WI38 (cell line): ENCODE measurements at regions not wholly inside any gene's neighbourhood (a gene's known extent, or its start where the extent isn't known, plus 50 kb on each side); places are given as distances from the start of the nearest gene placed in this dataset.

Experiments used
- H3K4me3 ChIP-seq: 2 replicates; pipeline ENCODE4 v1.5.1; 2011; ENCODE audit warnings: low read depth, mild to moderate bottlenecking, control low read depth, low read length
- TF ChIP-seq, protein P1 (sequence below): IDR thresholded peaks from 2 replicates; pipeline ENCODE4 v1.5.1; 2012; ENCODE audit warnings: low read depth, mild to moderate bottlenecking, control low read depth, low read length

DNA sequence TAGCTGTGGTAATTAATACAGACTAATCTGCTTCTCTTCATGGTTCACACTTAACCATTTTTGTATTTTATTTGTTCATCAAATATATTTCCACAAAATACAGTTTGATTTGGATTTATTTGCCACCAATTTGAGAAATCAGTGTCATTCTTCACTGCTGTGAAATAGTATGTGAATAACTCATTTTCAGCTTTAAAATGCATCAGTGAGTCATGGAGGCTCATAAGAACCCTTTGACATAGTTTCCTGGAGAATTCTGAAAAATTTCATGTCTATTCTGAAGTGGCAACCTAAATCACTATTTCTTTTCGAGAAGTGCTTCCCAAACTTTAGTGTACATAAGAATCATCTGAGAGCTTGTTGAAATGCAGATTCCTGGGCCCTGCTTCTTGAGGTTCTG, 1026.7 kb upstream of the ACVR2A start:
- TF ChIP-seq, protein P1, sequence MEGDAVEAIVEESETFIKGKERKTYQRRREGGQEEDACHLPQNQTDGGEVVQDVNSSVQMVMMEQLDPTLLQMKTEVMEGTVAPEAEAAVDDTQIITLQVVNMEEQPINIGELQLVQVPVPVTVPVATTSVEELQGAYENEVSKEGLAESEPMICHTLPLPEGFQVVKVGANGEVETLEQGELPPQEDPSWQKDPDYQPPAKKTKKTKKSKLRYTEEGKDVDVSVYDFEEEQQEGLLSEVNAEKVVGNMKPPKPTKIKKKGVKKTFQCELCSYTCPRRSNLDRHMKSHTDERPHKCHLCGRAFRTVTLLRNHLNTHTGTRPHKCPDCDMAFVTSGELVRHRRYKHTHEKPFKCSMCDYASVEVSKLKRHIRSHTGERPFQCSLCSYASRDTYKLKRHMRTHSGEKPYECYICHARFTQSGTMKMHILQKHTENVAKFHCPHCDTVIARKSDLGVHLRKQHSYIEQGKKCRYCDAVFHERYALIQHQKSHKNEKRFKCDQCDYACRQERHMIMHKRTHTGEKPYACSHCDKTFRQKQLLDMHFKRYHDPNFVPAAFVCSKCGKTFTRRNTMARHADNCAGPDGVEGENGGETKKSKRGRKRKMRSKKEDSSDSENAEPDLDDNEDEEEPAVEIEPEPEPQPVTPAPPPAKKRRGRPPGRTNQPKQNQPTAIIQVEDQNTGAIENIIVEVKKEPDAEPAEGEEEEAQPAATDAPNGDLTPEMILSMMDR, result no peak
- H3K4me3 ChIP-seq, result no peak overlapping the region

- H3K4me3 ChIP-seq, result no peak overlapping the region
- TF ChIP-seq, protein P1, result no peak
Observed at GRCh38 chr2:146817613-146818012, 1027.2 kb upstream of the ACVR2A start.

GRCh38 chr2:146814971-146815370, 1029.9 kb upstream of the ACVR2A start:
- TF ChIP-seq, protein P1, result no peak
- H3K4me3 ChIP-seq, result no peak overlapping the region

GRCh38 chr2:146807568-146808168, 1037.2 kb upstream of the ACVR2A start:
- TF ChIP-seq, protein P1, result no peak
- no peak overlapping the region for H3K4me3 ChIP-seq

DNA sequence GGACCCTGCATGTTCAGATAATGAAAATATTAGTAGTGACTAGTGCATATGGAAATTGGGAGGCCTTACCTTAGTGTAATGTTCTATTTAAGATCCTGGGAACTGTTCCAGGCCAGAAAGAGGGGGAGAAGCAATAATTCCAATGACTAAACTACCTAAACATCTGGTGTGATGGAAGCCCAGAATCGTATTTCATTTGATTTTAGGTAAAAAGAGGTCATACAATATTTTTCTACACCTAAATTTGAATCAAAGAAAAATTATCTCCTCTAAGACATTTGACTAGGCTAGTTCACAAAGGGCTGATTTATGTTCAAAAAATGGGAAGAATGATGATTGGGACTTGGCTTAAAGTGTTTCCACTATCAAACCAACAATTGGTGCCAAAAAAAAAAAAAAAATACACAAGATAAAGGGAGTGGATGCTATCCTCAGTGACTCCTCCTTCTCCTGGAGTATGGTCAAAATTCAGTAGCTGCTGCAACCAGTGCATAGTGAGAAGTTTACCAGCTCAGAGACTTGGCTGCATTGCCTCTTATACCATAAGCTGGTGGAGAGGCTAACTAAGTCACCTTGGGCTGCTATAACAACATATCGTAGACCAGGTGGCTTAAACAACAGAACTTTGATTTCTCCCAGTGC, 1038.3 kb upstream of the ACVR2A start:
- no peak overlapping the region for H3K4me3 ChIP-seq
- TF ChIP-seq, protein P1, result no peak

DNA sequence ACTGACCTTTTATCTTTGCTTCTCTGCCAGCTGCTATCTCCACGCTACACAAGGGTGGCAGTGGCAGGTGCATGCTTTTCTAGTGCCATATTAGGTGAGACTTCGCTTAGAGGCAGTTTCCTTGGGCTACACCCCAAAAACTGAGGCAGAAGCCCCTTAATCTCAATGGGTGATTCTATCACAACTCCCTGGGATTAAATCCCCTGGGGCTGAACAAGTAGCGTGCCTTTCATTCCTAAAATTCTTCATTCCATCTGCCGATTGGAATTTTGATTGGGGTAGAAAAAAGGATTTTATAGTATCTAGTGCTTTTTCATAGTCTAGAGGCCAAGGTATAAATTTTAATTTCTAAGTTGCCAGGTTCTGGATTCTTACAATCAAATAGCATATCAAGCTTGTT, 1040.5 kb upstream of the ACVR2A start:
- TF ChIP-seq, protein P1, result no peak
- H3K4me3 ChIP-seq, result no peak overlapping the region

DNA sequence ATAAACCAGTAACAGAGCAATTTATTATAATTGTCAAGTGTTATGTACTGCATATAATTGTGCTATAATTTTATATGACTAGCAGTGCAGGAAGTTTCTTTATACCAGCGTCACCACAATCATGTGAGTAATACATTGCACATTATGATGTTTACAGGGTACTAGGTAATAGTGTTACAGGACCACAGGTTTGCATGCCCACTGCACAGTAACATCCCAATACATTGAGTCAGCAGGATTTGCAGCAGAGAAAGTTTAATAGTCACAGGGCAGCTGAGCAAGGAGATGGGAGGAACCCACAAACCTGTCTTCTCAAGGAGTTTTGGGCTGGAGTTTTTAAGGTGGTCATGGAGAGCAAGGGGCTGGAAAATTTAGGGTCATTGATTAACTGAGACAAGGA, 1042.9 kb upstream of the ACVR2A start:
- TF ChIP-seq, protein P1, result no peak
- H3K4me3 ChIP-seq, result no peak overlapping the region
